HepG2 (cell line): ENCODE measurements at regions not wholly inside any gene's neighbourhood (a gene's known extent, or its start where the extent isn't known, plus 50 kb on each side); places are given as distances from the start of the nearest gene placed in this dataset.

Source experiments
- ASH2L ChIP-seq: fragments of 300-600, 200-600 bp; sonication (generic); IDR thresholded peaks from 2 replicates; pipeline ENCODE4 v1.7.0; 2017; ENCODE audit warnings: low read depth, mild to moderate bottlenecking, moderate library complexity, mixed read lengths, low read length; ENCODE audit not compliant: insufficient read length
- CEBPB ChIP-seq: IDR thresholded peaks from 2 replicates; pipeline ENCODE4 v1.6.1; 2011; ENCODE audit warnings: low read depth, low read length, improper control_type of control experiment, borderline replicate concordance
- CREM ChIP-seq, 2 experiments: sonication (generic) in 1 of 2; formaldehyde crosslinking in 1 of 2; IDR thresholded peaks; 2 replicates each; pipeline versions ENCODE4 v1.4.0 to v1.6.1; 2016 to 2020; ENCODE audit warnings: antibody characterized with exemption in 1 of 2, mild to moderate bottlenecking in 1 of 2, missing genetic modification reagents in 1 of 2
- CTCF ChIP-seq: sonication (generic); formaldehyde crosslinking; IDR thresholded peaks from 2 replicates; pipeline ENCODE4 v1.5.0; 2020; ENCODE audit warnings: mild to moderate bottlenecking, missing genetic modification reagents, moderate library complexity
- EP300 ChIP-seq, 3 experiments: sonication (generic) in 1 of 3; formaldehyde crosslinking in 1 of 3; IDR thresholded peaks; 2 replicates each; pipeline versions ENCODE4 v1.5.1 to v1.6.1; 2011 to 2020; ENCODE audit warnings: low read depth in 2 of 3, low read length in 2 of 3, borderline replicate concordance in 1 of 3, improper control_type of control experiment in 1 of 3, mild to moderate bottlenecking in 1 of 3, missing genetic modification reagents in 1 of 3, moderate library complexity in 1 of 3
- FIP1L1 ChIP-seq: fragments of 200-400 bp; formaldehyde crosslinking; IDR thresholded peaks from 2 replicates; pipeline ENCODE4 v1.6.1; 2018; ENCODE audit warnings: low read depth, mild to moderate bottlenecking, low read length, moderate library complexity, borderline replicate concordance; ENCODE audit not compliant: insufficient read depth
- HIVEP1 ChIP-seq: sonication (generic); formaldehyde crosslinking; IDR thresholded peaks from 2 replicates; pipeline ENCODE4 v1.4.0; 2020; ENCODE audit warnings: mild to moderate bottlenecking, missing genetic modification reagents
- HOXD1 ChIP-seq: sonication (generic); formaldehyde crosslinking; IDR thresholded peaks from 2 replicates; pipeline ENCODE4 v1.5.0; 2020; ENCODE audit warnings: missing genetic modification reagents
- MED1 ChIP-seq: sonication (generic); formaldehyde crosslinking; IDR thresholded peaks from 2 replicates; pipeline ENCODE4 v1.4.0; 2020; ENCODE audit warnings: missing genetic modification reagents
- MED8 ChIP-seq: sonication (generic); formaldehyde crosslinking; IDR thresholded peaks from 2 replicates; pipeline ENCODE4 v1.8.1; 2023; ENCODE audit warnings: mild to moderate bottlenecking, missing genetic modification reagents; ENCODE audit not compliant: insufficient replicate concordance
- NCOA2 ChIP-seq: sonication (generic); formaldehyde crosslinking; IDR thresholded peaks from 2 replicates; pipeline ENCODE4 v1.8.0; 2022; ENCODE audit warnings: inconsistent platforms
- PCBP1 ChIP-seq: fragments of 200-400 bp; formaldehyde crosslinking; IDR thresholded peaks from 2 replicates; pipeline ENCODE4 v1.6.1; 2017; ENCODE audit warnings: mild to moderate bottlenecking, low read depth, low read length, borderline replicate concordance
- SOX6 ChIP-seq, 2 experiments: fragments of 450-650 bp in 1 of 2; sonication (generic) in 1 of 2; formaldehyde crosslinking in 1 of 2; IDR thresholded peaks; 2 replicates each; pipeline versions ENCODE4 v1.4.0 to v1.6.1; 2017 to 2020; ENCODE audit warnings: antibody characterized with exemption in 1 of 2, mild to moderate bottlenecking in 1 of 2, missing genetic modification reagents in 1 of 2
- SP5 ChIP-seq: IDR thresholded peaks from 2 replicates; pipeline ENCODE4 v1.6.1; 2016; ENCODE audit warnings: low read depth, borderline replicate concordance
- STAT6 ChIP-seq: sonication (generic); formaldehyde crosslinking; IDR thresholded peaks from 2 replicates; pipeline ENCODE4 v1.4.0; 2020; ENCODE audit warnings: missing genetic modification reagents, mild to moderate bottlenecking, borderline replicate concordance
- TBX2 ChIP-seq: sonication (generic); formaldehyde crosslinking; IDR thresholded peaks from 2 replicates; pipeline ENCODE4 v1.5.0; 2020; ENCODE audit warnings: missing genetic modification reagents, mild to moderate bottlenecking, borderline replicate concordance
- THAP11 ChIP-seq: IDR thresholded peaks from 2 replicates; pipeline ENCODE4 v1.6.1; 2016; ENCODE audit warnings: missing biosample characterization, missing genetic modification reagents
- XBP1 ChIP-seq: sonication (generic); formaldehyde crosslinking; IDR thresholded peaks from 2 replicates; pipeline ENCODE4 v1.5.0; 2020; ENCODE audit warnings: missing genetic modification reagents
- ZKSCAN8 ChIP-seq: IDR thresholded peaks from 2 replicates; pipeline ENCODE4 v1.6.1; 2016; ENCODE audit warnings: borderline replicate concordance, missing genetic modification reagents, missing compliant biosample characterization
- ZNF235 ChIP-seq: sonication (generic); formaldehyde crosslinking; IDR thresholded peaks from 2 replicates; pipeline ENCODE4 v1.8.1; 2023; ENCODE audit warnings: mild to moderate bottlenecking, missing genetic modification reagents, borderline replicate concordance
- ZNF264 ChIP-seq: sonication (generic); formaldehyde crosslinking; IDR thresholded peaks from 2 replicates; pipeline ENCODE4 v1.4.0; 2020; ENCODE audit warnings: missing genetic modification reagents
- ZNF34 ChIP-seq: sonication (generic); formaldehyde crosslinking; IDR thresholded peaks from 2 replicates; pipeline ENCODE4 v1.4.0; 2020; ENCODE audit warnings: mild to moderate bottlenecking, missing genetic modification reagents, borderline replicate concordance
- ZNF569 ChIP-seq: sonication (generic); formaldehyde crosslinking; IDR thresholded peaks from 2 replicates; pipeline ENCODE4 v1.5.0; 2020; ENCODE audit warnings: mild to moderate bottlenecking, missing genetic modification reagents, moderate library complexity, borderline replicate concordance
- ZSCAN30 ChIP-seq: sonication (generic); formaldehyde crosslinking; IDR thresholded peaks from 2 replicates; pipeline ENCODE4 v1.5.0; 2020; ENCODE audit warnings: mild to moderate bottlenecking, missing genetic modification reagents
- TF ChIP-seq, protein P1 (sequence below): sonication (generic); formaldehyde crosslinking; IDR thresholded peaks from 2 replicates; pipeline ENCODE4 v1.4.0; 2020; ENCODE audit warnings: mild to moderate bottlenecking, missing genetic modification reagents
- TF ChIP-seq, protein P2 (sequence below): IDR thresholded peaks from 2 replicates; pipeline ENCODE4 v1.6.1; 2012; ENCODE audit warnings: inconsistent platforms

DNA sequence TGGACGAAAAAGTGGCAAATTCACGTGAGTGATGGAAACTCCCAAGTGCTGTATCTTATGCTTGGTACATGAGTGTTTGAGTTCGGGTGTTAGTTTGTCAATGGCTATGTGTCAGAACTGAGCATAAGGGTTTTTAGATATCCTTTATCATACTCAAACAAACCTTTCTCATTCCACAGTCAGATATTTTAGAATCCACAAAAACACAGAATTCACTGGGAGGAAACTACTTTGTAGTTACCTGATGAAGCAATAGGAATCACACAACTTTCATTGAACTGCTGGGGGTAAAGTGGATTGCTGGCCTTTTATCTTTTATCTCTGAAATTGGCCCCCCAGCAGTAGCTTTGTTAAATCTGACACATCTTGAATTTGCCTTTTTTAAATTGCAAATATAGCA, 64.0 kb downstream of the DKK1 start (continued):
- TF ChIP-seq STAT6 (CRISPR knock-in tag) = no peak
- TF ChIP-seq PCBP1 = no peak
- TF ChIP-seq THAP11 (CRISPR knock-in tag) = 0 out of 2 replicates have a peak, but pooled peaks have one; percentile 27
- peak; percentile 88 for TF ChIP-seq NCOA2 (CRISPR knock-in tag)
- TF ChIP-seq ZNF264 = no peak
- peak; percentile 89 for TF ChIP-seq CREM (IDR thresholded peaks at IDR 0.05)
- TF ChIP-seq CREM (CRISPR knock-in tag; IDR thresholded peaks at IDR 0.05) = no peak
- no peak for TF ChIP-seq FIP1L1
- TF ChIP-seq ZSCAN30 (CRISPR knock-in tag) = no peak
- TF ChIP-seq ZNF34 (CRISPR knock-in tag) = no peak
- TF ChIP-seq, protein P1, sequence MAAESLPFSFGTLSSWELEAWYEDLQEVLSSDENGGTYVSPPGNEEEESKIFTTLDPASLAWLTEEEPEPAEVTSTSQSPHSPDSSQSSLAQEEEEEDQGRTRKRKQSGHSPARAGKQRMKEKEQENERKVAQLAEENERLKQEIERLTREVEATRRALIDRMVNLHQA = 0 out of 2 replicates have a peak, but pooled peaks have one; percentile 46
- TF ChIP-seq, protein P2, sequence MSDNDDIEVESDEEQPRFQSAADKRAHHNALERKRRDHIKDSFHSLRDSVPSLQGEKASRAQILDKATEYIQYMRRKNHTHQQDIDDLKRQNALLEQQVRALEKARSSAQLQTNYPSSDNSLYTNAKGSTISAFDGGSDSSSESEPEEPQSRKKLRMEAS = 0 out of 2 replicates have a peak, but pooled peaks have one; percentile 20
- no peak for TF ChIP-seq MED8 (CRISPR knock-in tag)
- peak in 1 of 2 experiments; percentile 94; a peak in 1 of 4 replicates for TF ChIP-seq EP300 (IDR thresholded peaks at IDR 0.05; ENCODE audit: low read depth in 2 of 2, low read length in 2 of 2)
- TF ChIP-seq EP300 (CRISPR knock-in tag; IDR thresholded peaks at IDR 0.05; ENCODE audit: borderline replicate concordance) = peak; percentile 87; the same call in 1 of the 2 replicates
- TF ChIP-seq SP5 (CRISPR knock-in tag) = 0 out of 2 replicates have a peak, but pooled peaks have one; percentile 13
- TF ChIP-seq CTCF (CRISPR knock-in tag) = no peak
- no peak for TF ChIP-seq HIVEP1 (CRISPR knock-in tag)
- peak; percentile 67 for TF ChIP-seq MED1 (CRISPR knock-in tag)
- no peak for TF ChIP-seq XBP1 (CRISPR knock-in tag)
- no peak for TF ChIP-seq ZKSCAN8 (CRISPR knock-in tag)
- TF ChIP-seq ZNF569 (CRISPR knock-in tag) = no peak
- peak; percentile 19 for TF ChIP-seq ASH2L
- peak; percentile 96 for TF ChIP-seq TBX2 (CRISPR knock-in tag)
- TF ChIP-seq CEBPB = peak; percentile 54; the same call in 1 of the 2 replicates
- TF ChIP-seq HOXD1 (CRISPR knock-in tag) = 0 out of 2 replicates have a peak, but pooled peaks have one; percentile 39
- TF ChIP-seq ZNF235 (CRISPR knock-in tag) = no peak
- no peak for TF ChIP-seq SOX6 (IDR thresholded peaks at IDR 0.05)
- peak; percentile 88 for TF ChIP-seq SOX6 (CRISPR knock-in tag; IDR thresholded peaks at IDR 0.05)
